ENCODE measurements at regions not wholly inside any gene's neighbourhood (a gene's known extent, or its start where the extent isn't known, plus 50 kb on each side); places are given as distances from the start of the nearest gene placed in this dataset.
"Not testable (repeated sequence)": the region's sequence is repeated elsewhere in the genome, so short reads cannot be mapped to it uniquely, and the experiment has no call there.

DNA sequence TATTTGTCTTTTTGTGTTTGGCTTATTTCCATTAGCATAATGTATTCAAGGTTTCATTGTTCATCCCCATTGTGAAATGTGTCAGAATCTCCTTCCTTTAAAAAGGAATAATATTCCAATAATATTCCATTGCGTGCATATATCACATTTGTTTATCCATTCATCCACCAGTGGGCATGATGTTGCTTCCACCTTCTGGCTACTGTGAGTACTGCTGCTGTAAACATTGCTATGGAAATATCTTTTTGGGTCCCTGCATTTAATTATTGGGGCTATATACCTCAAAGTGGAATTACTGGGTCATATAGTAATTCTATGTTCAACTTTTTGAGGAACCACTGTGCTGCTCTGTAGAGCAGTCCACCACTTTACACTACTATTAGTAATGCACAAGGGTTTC lies 123.1 kb downstream of the POTEG start:
- ATAC-seq; H3K4me1 ChIP-seq; intact Hi-C loops (cut with DNase I); H3K36me3 ChIP-seq (replicated peaks in 1 of 2; ENCODE audit: insufficient read depth in 1 of 2, low read depth in 2 of 2); DNase-seq; H3K27ac ChIP-seq; H3K27me3 ChIP-seq; H3K9me3 ChIP-seq; H3K4me3 ChIP-seq: not testable (repeated sequence)
- WGBS, 2 donors = 35 to 38% methylated on average over 1 of the region's 1 CpG

DNA sequence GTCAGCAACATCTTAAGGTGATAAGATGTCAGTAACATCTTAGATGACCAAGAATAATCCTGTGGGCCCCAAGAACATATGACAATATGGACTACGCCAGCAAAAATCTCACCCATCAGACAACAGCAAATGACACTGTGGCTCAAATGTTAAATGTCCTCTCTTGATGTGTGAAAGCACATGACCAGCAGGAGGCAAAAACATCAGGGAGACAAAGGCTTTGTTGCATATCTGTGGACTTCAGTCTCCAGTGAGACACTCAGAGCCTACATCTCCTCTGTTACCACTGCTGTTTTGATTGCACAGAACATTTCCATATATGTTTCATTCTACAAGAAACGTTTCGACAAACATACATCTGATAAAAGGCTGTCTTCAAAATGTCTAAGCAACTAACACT lies 103.5 kb downstream of the POTEG start:
- H3K4me1 ChIP-seq; H3K27ac ChIP-seq; DNase-seq; intact Hi-C loops (cut with DNase I); ATAC-seq; H3K27me3 ChIP-seq; H3K36me3 ChIP-seq (replicated peaks in 1 of 2; ENCODE audit: insufficient read depth in 1 of 2, low read depth in 2 of 2); H3K4me3 ChIP-seq; H3K9me3 ChIP-seq: not testable (repeated sequence)
- WGBS, 2 donors = no CpG with 5 or more reads among the region's 3 CpGs

DNA sequence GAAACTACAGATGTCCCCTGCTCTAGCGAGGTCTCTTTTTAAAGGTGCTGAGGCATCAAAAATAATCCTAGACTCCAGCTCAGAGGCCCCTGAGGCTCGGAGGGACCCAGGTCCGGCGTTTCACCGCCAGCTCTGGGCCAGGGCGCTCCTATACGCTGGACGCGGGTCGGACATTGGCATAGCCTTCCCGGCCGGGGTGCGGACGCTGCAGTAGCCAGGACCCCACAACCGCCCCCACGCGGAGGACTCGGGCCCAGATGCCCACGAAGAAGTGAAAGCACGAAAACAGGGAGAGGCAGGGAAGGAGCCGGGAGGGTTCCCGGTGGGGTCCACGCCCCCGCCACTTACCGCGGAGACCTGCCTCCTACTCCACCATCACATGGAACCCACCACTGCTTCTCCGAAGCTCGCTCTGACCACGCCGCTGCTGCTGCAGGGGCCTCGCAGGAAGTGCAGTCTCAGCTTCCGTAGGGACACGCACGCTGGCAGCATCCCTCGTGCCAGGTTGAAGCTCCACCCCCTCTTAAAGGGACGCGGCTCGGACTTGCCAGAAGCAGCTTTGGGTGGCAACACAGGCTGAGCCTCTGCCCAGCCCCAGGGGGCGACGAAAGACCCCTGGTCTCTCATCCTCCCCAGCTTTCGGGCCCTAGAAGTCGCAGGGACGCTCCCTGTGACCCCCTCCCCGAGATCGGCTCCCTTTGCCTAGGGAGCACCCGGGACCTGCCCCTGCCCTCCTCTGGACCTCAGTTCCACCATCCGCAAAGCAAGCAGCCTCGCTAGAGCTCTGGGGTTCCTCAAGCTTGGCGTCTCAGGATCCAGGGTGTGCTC lies 96.7 kb downstream of the POTEG start:
- H3K36me3 ChIP-seq (replicated peaks in 1 of 2; ENCODE audit: insufficient read depth in 1 of 2, low read depth in 2 of 2); H3K27me3 ChIP-seq; H3K4me1 ChIP-seq; DNase-seq; H3K27ac ChIP-seq; H3K9me3 ChIP-seq; intact Hi-C loops (cut with DNase I); H3K4me3 ChIP-seq: not testable (repeated sequence)
- ATAC-seq = peak; percentile 83
- WGBS, 2 donors = no CpG with 5 or more reads among the region's 49 CpGs

DNA sequence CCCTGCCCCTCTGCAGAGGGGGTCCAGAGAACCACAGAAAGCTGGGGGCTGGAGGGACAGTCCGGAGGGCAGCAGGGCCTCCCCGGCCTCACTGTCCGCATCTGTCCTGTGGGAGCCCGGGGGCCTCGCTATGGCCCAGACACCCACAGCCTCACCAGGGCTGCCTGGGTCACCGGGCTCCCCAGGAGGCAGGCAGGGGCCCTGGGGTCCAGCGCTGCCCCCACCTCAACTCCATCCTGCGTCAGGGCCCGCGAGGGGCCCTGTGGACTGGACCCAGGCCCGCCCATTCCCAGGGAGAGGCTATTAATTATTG lies 96.1 kb downstream of the POTEG start:
- intact Hi-C loops (cut with DNase I) = not testable (repeated sequence)

DNA sequence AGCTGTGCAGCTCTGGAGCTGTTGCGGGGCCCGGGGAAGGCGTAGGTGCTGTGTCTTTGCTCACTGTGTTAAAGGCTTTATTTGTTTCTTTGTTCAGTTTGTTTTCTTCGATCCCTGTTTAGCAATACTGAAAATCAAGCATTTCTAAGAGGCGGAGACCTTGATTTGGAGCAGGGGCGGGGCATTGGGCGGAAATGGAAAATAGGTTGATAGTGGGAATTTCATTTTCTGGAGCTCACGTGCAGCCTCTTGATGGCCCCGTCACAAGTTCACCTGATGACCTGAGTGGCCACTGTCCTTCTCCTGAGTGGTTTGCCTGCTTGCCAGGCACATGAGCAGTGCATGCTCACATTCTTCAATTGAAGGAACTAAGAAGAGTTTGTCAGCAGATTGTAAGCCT lies 93.2 kb downstream of the POTEG start:
- H3K27me3 ChIP-seq; intact Hi-C loops (cut with DNase I); H3K4me3 ChIP-seq; H3K4me1 ChIP-seq; H3K36me3 ChIP-seq (replicated peaks in 1 of 2; ENCODE audit: insufficient read depth in 1 of 2, low read depth in 2 of 2); H3K27ac ChIP-seq; H3K9me3 ChIP-seq; ATAC-seq; DNase-seq: not testable (repeated sequence)
- 53 to 54% methylated on average over 7 of the region's 9 CpGs for WGBS, 2 donors

More for the DNA sequence above, 96.1 kb downstream of the POTEG start:
- H3K27me3 ChIP-seq; H3K9me3 ChIP-seq; H3K36me3 ChIP-seq (replicated peaks in 1 of 2; ENCODE audit: insufficient read depth in 1 of 2, low read depth in 2 of 2); H3K4me3 ChIP-seq; H3K4me1 ChIP-seq; ATAC-seq; H3K27ac ChIP-seq; DNase-seq: not testable (repeated sequence)
- no CpG with 5 or more reads among the region's 11 CpGs for WGBS, 2 donors

DNA sequence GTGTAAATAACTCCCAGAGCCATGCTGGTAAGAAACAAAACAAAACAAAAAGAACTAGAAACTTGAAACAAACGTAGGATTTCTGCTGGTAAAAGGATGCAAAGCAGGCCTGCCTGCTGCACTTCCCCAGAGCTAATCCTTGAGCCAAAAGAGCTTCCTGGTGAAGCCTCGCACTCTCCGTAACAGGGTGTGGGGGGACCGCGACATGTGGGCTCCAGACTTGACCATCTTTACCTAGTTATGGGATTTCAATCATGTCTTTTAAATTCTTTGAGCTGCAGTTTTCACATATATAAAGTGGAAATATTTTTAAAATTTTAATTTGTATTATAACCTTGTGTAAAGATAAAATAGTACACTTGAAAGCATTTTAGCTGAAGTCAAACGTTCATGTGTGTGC lies 92.5 kb downstream of the POTEG start:
- H3K9me3 ChIP-seq; intact Hi-C loops (cut with DNase I); H3K4me1 ChIP-seq; H3K27me3 ChIP-seq; H3K27ac ChIP-seq; H3K4me3 ChIP-seq; DNase-seq; ATAC-seq; H3K36me3 ChIP-seq (replicated peaks in 1 of 2; ENCODE audit: insufficient read depth in 1 of 2, low read depth in 2 of 2): not testable (repeated sequence)
- WGBS, 2 donors = 81 to 86% methylated on average over 4 of the region's 6 CpGs

DNA sequence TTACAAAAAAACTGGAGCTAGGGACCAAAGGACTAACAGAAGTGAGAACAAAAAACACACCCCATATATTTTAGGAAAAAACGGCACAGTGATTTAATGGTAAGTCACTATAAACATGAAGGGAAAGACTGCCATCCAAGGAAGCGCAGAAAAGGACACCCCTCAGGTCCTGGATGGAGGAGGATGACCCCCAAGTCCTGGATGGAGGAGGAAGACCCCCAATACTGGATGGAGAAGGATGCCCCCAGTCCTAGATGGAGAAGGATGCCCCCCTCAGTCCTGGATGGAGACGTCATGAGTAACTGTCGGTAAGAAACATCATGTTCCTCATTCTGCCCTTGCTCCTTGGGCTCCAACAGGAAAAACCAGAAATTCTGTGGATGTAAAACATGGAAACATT lies 89.9 kb downstream of the POTEG start:
- H3K27me3 ChIP-seq; DNase-seq; intact Hi-C loops (cut with DNase I); H3K4me1 ChIP-seq; H3K9me3 ChIP-seq; H3K27ac ChIP-seq; H3K4me3 ChIP-seq; ATAC-seq; H3K36me3 ChIP-seq (replicated peaks in 1 of 2; ENCODE audit: insufficient read depth in 1 of 2, low read depth in 2 of 2): not testable (repeated sequence)
- WGBS, 2 donors = 32 to 40% methylated on average over 4 of the region's 4 CpGs

DNA sequence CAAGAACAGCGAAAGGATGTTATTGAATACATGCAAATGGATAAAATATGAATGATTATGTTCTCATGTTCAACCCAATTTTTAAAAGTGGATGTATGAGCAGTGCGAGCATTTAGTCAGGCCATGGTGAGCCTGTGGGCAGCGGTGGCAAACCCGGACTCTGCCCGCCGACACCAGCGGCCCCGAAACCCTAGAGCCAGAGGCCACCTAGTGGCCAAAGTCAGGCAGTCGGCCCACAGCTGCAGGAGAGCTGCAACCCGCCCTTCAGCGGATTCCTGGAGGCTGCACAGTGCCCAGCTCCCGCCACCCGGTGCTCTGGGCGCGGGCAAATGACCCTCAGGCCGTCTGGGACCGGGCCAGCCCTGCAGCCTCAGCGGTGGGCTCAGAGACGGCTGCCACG lies 89.5 kb downstream of the POTEG start:
- H3K27ac ChIP-seq; H3K4me3 ChIP-seq; H3K9me3 ChIP-seq; DNase-seq; H3K27me3 ChIP-seq; H3K36me3 ChIP-seq (replicated peaks in 1 of 2; ENCODE audit: insufficient read depth in 1 of 2, low read depth in 2 of 2); intact Hi-C loops (cut with DNase I); ATAC-seq; H3K4me1 ChIP-seq: not testable (repeated sequence)
- WGBS, 2 donors = 43 to 55% methylated on average over 2 to 4 of the region's 20 CpGs

DNA sequence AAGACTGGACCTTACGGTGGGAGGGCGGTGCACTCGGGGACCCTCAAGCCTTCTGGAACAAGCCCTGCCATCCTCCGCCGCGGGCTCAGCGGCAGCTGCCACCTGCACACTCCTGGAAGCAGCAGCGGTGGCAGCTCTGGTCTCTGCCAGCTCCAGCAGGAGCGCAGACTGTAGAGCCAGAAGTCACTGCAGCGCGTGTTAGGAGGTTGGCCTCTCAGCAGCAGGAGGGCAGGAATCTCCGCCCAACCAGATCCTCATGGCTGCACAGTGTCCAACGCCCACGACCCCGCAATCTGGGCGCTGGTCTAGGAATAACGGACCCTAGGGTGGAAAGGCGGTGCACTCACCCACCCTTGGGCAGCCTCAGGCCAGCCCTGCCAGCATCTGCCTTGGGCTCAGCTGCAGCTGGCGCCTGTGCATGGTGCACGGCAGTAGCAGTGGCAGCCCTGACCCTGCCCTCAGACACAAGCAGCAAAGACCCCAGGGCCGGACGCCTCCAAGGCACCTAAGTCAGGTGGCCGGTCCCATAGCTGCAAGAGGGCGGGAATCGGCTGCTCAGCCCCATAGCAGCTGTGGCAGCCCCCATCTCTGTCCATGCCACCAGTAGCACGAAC lies 88.7 kb downstream of the POTEG start:
- H3K27me3 ChIP-seq; DNase-seq; ATAC-seq; H3K4me3 ChIP-seq; intact Hi-C loops (cut with DNase I); H3K27ac ChIP-seq; H3K36me3 ChIP-seq (replicated peaks in 1 of 2; ENCODE audit: insufficient read depth in 1 of 2, low read depth in 2 of 2); H3K4me1 ChIP-seq; H3K9me3 ChIP-seq: not testable (repeated sequence)
- WGBS, 2 donors = 53 to 57% methylated on average over 5 to 9 of the region's 26 CpGs

DNA sequence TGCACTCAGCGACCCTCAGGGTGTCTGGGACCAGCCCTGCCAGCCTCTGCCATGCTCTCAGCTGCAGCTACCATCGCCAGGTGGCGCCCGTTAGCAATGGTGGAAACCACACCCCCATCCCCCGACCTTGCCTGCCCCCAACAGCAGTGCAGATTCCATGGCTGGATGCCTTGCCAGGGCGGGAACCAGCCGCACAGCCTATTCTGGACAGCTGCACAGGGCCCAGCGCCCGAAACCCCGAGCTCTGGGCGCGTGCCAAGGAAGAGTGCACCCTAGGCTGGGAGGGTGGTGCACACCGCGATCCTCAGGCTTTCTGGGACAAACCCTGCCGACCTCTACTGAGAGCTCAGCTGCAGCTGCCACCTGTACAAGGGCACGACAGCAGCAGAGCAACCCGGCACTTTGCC lies 88.1 kb downstream of the POTEG start:
- H3K27me3 ChIP-seq; H3K9me3 ChIP-seq; H3K4me3 ChIP-seq; intact Hi-C loops (cut with DNase I); H3K27ac ChIP-seq; H3K4me1 ChIP-seq; H3K36me3 ChIP-seq (replicated peaks in 1 of 2; ENCODE audit: insufficient read depth in 1 of 2, low read depth in 2 of 2): not testable (repeated sequence)
- peak in 2 of 4 donors; percentile 5 to 12 for DNase-seq
- WGBS, 2 donors = 41 to 63% methylated on average over 7 to 12 of the region's 17 CpGs
- ATAC-seq = peak; percentile 66

DNA sequence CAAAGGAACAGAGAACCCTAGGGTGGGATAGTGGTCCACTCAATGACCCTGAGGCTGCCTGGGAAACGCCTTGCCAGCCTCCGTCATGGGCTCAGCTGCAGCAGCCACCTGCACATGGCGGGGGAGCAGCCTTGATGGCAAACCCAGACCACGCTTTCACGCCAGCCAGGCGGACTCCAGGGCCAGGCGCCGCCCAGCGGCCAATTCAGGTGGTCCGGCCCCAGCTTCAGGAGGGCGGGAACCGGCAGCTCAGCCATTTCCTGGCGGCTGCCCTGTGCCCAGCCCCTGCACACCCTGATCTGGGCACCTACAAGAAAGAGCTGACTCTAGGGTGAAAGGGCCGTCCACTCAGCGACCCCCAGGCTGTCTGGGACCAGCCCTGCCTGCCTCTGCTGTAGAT lies 87.5 kb downstream of the POTEG start:
- H3K36me3 ChIP-seq (replicated peaks in 1 of 2; ENCODE audit: insufficient read depth in 1 of 2, low read depth in 2 of 2); H3K27me3 ChIP-seq; H3K4me1 ChIP-seq; H3K9me3 ChIP-seq; H3K27ac ChIP-seq; H3K4me3 ChIP-seq; ATAC-seq; intact Hi-C loops (cut with DNase I); DNase-seq: not testable (repeated sequence)
- no CpG with 5 or more reads among the region's 15 CpGs for WGBS, 2 donors

DNA sequence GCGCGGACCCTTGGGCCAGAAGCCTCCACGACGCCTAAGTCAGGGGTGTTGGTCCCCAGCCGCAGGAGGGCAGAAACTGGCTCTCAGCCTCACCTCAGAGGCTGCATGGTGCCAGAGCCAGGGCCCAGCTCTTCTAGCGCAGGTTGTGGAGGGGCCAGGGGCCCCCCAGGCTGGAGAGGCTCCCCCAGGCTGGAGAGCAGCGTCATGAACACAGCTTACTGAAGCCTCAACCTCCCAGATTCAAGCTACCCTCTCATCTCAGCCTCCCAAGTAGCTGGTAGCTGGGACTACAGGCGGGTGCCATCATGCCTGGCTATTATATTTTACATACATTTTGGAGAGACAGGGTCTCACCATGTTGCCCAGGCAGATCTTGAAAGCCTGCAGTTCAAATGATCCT lies 87.0 kb downstream of the POTEG start:
- H3K4me3 ChIP-seq; H3K36me3 ChIP-seq (replicated peaks in 1 of 2; ENCODE audit: insufficient read depth in 1 of 2, low read depth in 2 of 2); ATAC-seq; H3K4me1 ChIP-seq; DNase-seq; H3K9me3 ChIP-seq; intact Hi-C loops (cut with DNase I); H3K27me3 ChIP-seq; H3K27ac ChIP-seq: not testable (repeated sequence)
- WGBS, 2 donors = 17% methylated on average over 1 of the region's 8 CpGs; no CpG with 5 or more reads in 1 of the 2 donors
